ENCODE measurements at regions not wholly inside any gene's neighbourhood (a gene's known extent, or its start where the extent isn't known, plus 50 kb on each side); places are given as distances from the start of the nearest gene placed in this dataset.
"Not testable (repeated sequence)": the region's sequence is repeated elsewhere in the genome, so short reads cannot be mapped to it uniquely, and the experiment has no call there.

DNA sequence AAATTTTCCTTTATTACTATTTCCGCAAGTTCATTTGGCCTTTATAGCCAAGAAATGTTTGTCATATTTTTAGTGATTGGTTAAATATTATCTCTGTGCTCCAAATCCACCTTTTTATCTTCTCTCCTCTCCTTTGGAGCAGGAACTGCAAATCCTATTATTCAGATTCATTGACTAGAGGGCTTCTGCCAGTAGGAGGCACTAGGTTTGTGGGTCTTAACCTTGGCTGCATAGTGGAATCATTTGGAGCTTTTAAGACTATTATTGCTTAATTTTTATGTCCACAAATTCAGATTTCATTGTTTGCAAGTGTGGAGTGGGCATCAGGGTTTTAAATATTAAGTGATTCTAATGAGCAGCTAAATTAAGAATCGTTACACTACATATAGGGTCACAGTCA, 75.3 kb upstream of the SYT10 start:
- Histone ChIP-seq H3K9me3 (ENCODE audit: low read length) (no peaks in the 10 kb centered on the region), H3K4me1 (ENCODE audit: insufficient read depth, low read length) (no peaks in the 10 kb centered on the region), H2AFZ (ENCODE audit: low read depth, low read length) (no peak overlapping the region), H3K27me3 (ENCODE audit: insufficient read depth, low read length) (no peaks in the 10 kb centered on the region), H3K4me3 (ENCODE audit: low read length) (no peak overlapping the region), H3K36me3 (ENCODE audit: insufficient read depth, low read length) (no peaks in the 10 kb centered on the region)

DNA sequence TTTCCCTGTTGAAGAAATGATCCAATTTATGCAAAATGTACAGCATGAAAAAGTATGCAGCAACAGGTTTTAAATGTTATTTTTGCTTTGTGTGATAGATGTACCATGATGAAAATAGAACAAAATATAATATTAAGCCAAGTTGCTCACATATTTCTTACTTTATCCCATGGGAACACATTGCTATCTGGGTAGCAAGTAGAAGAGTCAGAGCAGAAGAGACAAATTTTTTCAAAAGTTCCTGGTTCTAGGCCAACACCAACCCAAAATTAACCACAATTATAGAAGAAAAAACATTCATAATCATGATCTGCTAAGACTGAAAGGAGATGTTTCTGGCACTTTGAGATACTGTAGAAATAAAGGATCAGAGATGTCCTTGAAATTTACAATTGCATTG, 79.9 kb upstream of the SYT10 start:
- Histone ChIP-seq H3K4me1 (ENCODE audit: insufficient read depth, low read length) (no peaks in the 10 kb centered on the region), H3K9me3 (ENCODE audit: low read length) (no peaks in the 10 kb centered on the region), H3K4me3 (ENCODE audit: low read length) (no peak overlapping the region), H2AFZ (ENCODE audit: low read depth, low read length) (no peak overlapping the region), H3K36me3 (ENCODE audit: insufficient read depth, low read length) (no peaks in the 10 kb centered on the region), H3K27me3 (ENCODE audit: insufficient read depth, low read length) (no peaks in the 10 kb centered on the region)

DNA sequence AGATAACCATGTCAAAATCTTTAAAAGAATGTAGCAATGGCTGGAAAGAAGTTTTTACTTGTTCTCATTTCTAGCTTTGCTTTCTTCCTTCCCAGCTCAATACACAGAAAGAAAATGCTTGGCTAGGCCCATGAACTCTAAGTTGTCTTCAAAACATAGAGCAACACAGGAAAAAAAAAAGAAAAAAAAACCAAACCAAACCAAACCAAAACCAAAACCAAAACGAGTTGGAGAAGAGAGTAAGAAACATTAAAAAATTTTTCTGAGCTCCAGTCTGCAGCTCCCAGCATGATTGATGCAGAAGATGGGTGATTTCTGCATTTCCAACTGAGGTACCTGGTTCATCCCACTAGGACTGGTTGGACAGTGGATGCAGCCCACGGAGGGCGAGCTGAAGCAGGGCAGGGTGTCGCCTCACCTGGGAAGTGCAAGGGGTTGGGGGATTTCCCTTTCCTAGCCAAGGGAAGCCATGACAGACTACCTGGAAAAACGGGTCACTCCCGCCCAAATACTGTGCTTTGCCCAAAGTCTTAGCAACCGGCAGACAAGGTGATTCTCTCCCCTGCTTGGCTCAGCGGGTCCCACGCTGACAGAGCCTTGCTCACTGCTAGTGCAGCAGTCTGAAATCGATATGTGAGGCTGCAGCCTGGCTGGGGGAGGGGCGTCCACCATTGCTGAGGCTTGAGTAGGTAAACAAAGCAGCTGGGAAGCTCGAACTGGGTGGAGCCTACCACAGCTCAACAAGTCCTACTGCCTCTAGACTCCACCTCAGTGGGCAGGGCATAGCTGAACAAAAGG, 81.1 kb upstream of the SYT10 start:
- H3K36me3 ChIP-seq (ENCODE audit: insufficient read depth, low read length); H3K9me3 ChIP-seq (ENCODE audit: low read length); H3K4me1 ChIP-seq (ENCODE audit: insufficient read depth, low read length); H3K27me3 ChIP-seq (ENCODE audit: insufficient read depth, low read length); H3K4me3 ChIP-seq (ENCODE audit: low read length): not testable (repeated sequence)
- H2AFZ ChIP-seq (ENCODE audit: low read depth, low read length), result peak overlapping the region; percentile 13

DNA sequence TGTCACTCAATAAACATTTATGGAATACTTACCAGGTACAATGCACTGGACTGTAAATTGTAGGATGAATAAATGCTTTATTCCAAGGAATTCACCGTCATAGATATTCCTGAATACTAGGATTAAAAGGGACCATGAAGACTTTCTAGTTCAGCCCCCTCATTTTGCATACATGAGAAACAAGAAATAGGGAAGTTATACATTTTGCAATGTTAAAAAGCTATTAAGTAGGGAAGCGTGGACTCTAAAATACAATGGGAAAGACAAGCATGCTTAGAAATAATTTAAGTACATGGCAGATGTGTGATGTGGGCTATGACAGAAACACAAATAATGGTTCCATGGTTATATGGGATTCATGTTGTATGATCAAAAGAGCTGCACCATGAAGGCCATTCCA, 89.4 kb upstream of the SYT10 start:
- H3K4me3 ChIP-seq (ENCODE audit: low read length), result no peak overlapping the region
- H3K4me1 ChIP-seq (ENCODE audit: insufficient read depth, low read length), result no peaks in the 10 kb centered on the region
- no peaks in the 10 kb centered on the region for H3K36me3 ChIP-seq (ENCODE audit: insufficient read depth, low read length)
- no peaks in the 10 kb centered on the region for H3K9me3 ChIP-seq (ENCODE audit: low read length)
- no peaks in the 10 kb centered on the region for H3K27me3 ChIP-seq (ENCODE audit: insufficient read depth, low read length)
- no peak overlapping the region for H2AFZ ChIP-seq (ENCODE audit: low read depth, low read length)

DNA sequence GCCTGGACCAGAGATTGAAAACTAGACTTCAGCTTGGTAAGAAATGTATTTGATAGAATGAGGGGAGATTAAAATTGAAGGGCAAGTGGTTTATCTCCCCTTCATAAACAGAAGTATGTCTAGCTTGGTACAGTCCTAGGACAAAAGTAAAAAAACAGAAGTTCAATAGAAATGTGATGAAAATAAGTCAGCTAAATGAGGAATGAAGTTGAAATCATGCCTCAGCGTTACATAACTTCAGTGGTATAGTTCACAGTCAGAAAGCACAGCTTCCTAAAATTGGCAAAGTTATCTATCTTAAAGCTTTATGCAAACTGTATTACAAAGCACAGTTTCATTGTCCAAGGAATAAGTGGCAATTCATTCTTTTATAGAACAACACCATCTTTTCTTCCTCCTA, 90.2 kb upstream of the SYT10 start:
- Histone ChIP-seq H3K36me3 (ENCODE audit: insufficient read depth, low read length) (no peaks in the 10 kb centered on the region), H3K9me3 (ENCODE audit: low read length) (no peaks in the 10 kb centered on the region), H3K27me3 (ENCODE audit: insufficient read depth, low read length) (no peaks in the 10 kb centered on the region), H2AFZ (ENCODE audit: low read depth, low read length) (no peak overlapping the region), H3K4me1 (ENCODE audit: insufficient read depth, low read length) (no peaks in the 10 kb centered on the region), H3K4me3 (ENCODE audit: low read length) (no peak overlapping the region)

DNA sequence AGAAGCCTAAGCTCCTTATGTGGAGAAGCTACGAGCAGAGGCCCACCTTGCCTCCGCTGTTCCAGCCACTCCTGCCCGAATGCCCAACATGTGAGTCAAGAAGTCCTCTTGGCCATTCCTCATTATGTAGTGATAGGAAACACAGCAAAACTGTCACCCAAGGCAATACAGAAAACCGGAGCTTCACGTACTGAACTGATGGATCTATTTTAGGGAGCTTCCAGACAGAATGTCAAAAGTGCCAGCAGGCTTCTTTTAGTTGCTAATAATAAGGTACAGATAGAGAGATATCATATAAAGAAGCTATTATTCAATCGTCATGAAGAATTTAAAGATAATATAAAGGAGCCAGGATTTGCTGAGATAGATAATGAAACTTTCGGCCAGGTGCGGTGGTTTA, 91.6 kb upstream of the SYT10 start:
- H3K36me3 ChIP-seq (ENCODE audit: insufficient read depth, low read length), result no peaks in the 10 kb centered on the region
- H3K4me3 ChIP-seq (ENCODE audit: low read length), result no peak overlapping the region
- no peaks in the 10 kb centered on the region for H3K9me3 ChIP-seq (ENCODE audit: low read length)
- H3K27me3 ChIP-seq (ENCODE audit: insufficient read depth, low read length), result no peaks in the 10 kb centered on the region
- H3K4me1 ChIP-seq (ENCODE audit: insufficient read depth, low read length), result no peaks in the 10 kb centered on the region
- H2AFZ ChIP-seq (ENCODE audit: low read depth, low read length), result no peak overlapping the region

DNA sequence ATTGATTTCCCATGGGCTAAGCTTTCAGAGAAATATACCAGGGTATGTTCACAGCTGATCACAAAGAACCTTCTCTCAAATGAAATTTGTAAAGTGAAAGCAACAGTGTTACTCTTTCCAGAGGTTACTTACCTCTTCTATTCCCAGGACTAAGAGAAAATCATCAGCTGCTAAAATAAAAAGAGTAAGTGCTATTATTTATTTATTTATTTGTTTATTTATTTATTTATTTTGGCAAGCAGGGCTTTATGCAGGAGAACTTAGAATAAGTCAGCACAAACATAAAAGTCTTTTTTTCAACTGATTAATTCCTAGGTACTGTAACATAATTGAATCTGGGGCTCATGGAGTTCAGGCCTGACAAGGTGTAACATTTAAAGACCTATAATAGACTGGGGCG, 93.9 kb upstream of the SYT10 start:
- no peaks in the 10 kb centered on the region for H3K36me3 ChIP-seq (ENCODE audit: insufficient read depth, low read length)
- H3K4me1 ChIP-seq (ENCODE audit: insufficient read depth, low read length), result no peaks in the 10 kb centered on the region
- no peaks in the 10 kb centered on the region for H3K27me3 ChIP-seq (ENCODE audit: insufficient read depth, low read length)
- no peaks in the 10 kb centered on the region for H3K9me3 ChIP-seq (ENCODE audit: low read length)
- no peak overlapping the region for H3K4me3 ChIP-seq (ENCODE audit: low read length)
- no peak overlapping the region for H2AFZ ChIP-seq (ENCODE audit: low read depth, low read length)

DNA sequence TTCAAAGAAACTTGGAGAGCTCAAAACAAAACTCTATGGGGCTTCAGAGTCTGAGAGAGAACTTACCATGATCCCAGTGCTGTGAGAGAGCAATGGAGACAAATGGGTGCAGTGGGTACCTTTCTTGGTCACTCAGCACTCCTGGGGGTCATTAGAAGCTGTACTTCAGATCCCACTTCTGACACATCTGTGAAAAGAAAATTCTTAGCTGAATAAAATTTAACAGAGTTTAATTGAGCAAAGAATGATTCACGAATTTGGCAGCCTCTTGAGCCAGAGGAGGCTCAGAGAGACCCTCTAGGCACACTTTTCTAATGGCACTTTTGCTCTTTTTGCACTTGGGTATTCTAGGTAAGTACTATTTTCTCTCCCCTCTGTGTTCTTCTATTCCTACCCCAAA, 96.8 kb upstream of the SYT10 start:
- Histone ChIP-seq H2AFZ (ENCODE audit: low read depth, low read length) (no peak overlapping the region), H3K27me3 (ENCODE audit: insufficient read depth, low read length) (no peaks in the 10 kb centered on the region), H3K4me3 (ENCODE audit: low read length) (no peak overlapping the region), H3K4me1 (ENCODE audit: insufficient read depth, low read length) (no peaks in the 10 kb centered on the region), H3K9me3 (ENCODE audit: low read length) (no peaks in the 10 kb centered on the region), H3K36me3 (ENCODE audit: insufficient read depth, low read length) (no peaks in the 10 kb centered on the region)

DNA sequence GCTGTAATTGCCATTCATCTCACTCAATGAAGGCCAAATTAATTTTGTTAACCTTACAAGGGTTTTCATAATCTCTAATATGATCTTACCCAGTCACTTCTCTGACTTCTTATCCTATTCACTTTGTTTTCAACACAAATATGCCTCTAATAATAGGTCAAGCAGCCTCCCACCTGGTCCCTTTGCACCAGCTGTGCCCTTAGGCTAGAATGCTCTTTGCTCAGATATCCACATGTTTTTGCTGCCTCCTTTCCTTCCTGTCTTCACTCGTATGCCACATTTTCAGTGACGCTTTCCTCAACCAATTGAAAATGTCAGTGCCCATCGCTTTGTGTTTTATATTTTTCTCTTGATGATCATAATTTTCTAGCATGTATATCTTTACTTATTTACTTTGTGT, 106.4 kb upstream of the SYT10 start:
- Histone ChIP-seq H3K27me3 (ENCODE audit: insufficient read depth, low read length) (no peaks in the 10 kb centered on the region), H3K4me3 (ENCODE audit: low read length) (no peak overlapping the region), H2AFZ (ENCODE audit: low read depth, low read length) (no peak overlapping the region), H3K36me3 (ENCODE audit: insufficient read depth, low read length) (no peaks in the 10 kb centered on the region), H3K9me3 (ENCODE audit: low read length) (peaks cover under 1% of the 10 kb centered on the region), H3K4me1 (ENCODE audit: insufficient read depth, low read length) (no peaks in the 10 kb centered on the region)

DNA sequence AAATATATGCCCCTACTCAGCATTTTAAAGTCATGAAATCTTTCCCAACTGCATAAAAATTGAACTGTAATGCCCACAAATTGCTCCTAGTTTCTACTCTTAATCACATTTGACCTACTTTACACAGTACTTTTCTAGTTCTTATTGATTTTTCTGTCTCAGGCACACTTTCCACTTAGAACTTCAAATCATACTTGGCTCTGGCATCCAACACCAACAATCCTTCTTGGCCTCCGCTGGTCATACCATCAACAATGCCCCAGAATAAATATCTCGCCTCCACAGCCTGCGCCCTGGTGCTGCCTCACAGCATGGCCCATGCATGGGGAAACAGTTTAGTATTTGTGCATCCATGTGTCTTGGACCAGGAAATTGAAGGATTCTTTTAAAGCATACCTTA, 107.5 kb upstream of the SYT10 start:
- Histone ChIP-seq H3K4me3 (ENCODE audit: low read length) (no peak overlapping the region), H3K27me3 (ENCODE audit: insufficient read depth, low read length) (no peaks in the 10 kb centered on the region), H3K9me3 (ENCODE audit: low read length) (peaks cover 3% of the 10 kb centered on the region), H3K4me1 (ENCODE audit: insufficient read depth, low read length) (no peaks in the 10 kb centered on the region), H2AFZ (ENCODE audit: low read depth, low read length) (no peak overlapping the region), H3K36me3 (ENCODE audit: insufficient read depth, low read length) (no peaks in the 10 kb centered on the region)

DNA sequence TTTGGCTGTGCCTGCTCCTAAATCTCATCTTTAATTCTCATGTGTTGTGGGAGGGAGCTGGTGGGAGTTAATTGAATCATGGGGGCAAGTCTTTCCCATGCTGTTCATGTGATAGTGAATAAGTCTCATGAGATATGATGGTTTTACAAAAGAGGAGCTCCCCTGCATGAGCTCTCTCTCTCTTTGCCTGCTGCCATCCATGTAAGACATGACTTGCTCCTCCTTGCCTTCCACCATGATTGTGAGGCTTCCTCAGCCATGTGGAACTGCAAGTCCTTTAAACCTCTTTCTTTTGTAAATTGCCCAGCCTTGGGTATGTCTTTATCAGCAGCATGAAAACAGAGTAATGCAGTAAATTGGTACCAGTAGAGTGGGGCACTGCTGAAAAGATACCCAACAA, 110.6 kb upstream of the SYT10 start:
- H3K4me1 ChIP-seq (ENCODE audit: insufficient read depth, low read length); H3K27me3 ChIP-seq (ENCODE audit: insufficient read depth, low read length); H2AFZ ChIP-seq (ENCODE audit: low read depth, low read length); H3K36me3 ChIP-seq (ENCODE audit: insufficient read depth, low read length); H3K9me3 ChIP-seq (ENCODE audit: low read length); H3K4me3 ChIP-seq (ENCODE audit: low read length): not testable (repeated sequence)

DNA sequence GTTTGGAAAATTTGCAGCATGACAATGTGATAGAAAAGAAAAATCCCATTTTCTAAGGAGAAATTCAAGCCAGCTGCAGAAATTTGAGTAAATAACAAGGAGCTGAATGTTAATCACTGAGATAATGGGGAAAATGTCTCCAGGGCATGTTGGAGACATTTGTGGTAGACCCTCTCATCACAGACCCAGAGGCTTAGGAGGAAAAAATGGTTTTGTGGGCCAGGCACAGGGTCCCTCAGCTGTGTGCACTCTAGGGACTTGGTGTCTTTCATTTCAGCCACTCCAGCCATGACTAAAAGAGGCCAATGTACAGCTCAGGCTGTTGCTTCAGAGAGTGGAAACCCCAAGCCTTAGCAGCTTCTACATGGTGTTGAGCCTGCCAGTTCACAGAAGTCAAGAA, 111.4 kb upstream of the SYT10 start:
- Histone ChIP-seq H3K4me3 (ENCODE audit: low read length) (no peak overlapping the region), H3K27me3 (ENCODE audit: insufficient read depth, low read length) (no peaks in the 10 kb centered on the region), H3K9me3 (ENCODE audit: low read length) (peaks cover 3% of the 10 kb centered on the region), H3K36me3 (ENCODE audit: insufficient read depth, low read length) (no peaks in the 10 kb centered on the region), H3K4me1 (ENCODE audit: insufficient read depth, low read length) (no peaks in the 10 kb centered on the region), H2AFZ (ENCODE audit: low read depth, low read length) (no peak overlapping the region)

DNA sequence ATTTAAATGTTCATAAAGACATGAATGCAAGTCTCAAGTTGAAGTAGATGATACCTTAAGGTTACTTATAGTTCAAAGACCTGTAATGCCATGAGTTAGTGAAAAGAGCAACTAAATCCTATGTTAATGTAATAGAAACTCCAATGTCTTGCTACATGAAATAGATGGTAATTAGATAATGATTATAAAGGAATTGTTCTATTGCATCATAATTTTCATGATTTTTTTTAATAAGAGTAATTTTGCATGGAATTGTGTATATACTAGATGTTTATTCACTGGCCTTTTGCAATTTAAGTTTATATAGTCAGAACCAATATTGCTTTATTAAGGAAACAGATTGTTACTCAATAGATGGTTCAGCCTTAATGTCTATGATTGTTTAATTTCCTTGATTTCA, 115.5 kb upstream of the SYT10 start:
- H3K9me3 ChIP-seq (ENCODE audit: low read length), result peaks cover 3% of the 10 kb centered on the region
- H3K4me3 ChIP-seq (ENCODE audit: low read length), result no peak overlapping the region
- H3K27me3 ChIP-seq (ENCODE audit: insufficient read depth, low read length), result no peaks in the 10 kb centered on the region
- H3K4me1 ChIP-seq (ENCODE audit: insufficient read depth, low read length), result no peaks in the 10 kb centered on the region
- H2AFZ ChIP-seq (ENCODE audit: low read depth, low read length), result no peak overlapping the region
- H3K36me3 ChIP-seq (ENCODE audit: insufficient read depth, low read length), result no peaks in the 10 kb centered on the region

DNA sequence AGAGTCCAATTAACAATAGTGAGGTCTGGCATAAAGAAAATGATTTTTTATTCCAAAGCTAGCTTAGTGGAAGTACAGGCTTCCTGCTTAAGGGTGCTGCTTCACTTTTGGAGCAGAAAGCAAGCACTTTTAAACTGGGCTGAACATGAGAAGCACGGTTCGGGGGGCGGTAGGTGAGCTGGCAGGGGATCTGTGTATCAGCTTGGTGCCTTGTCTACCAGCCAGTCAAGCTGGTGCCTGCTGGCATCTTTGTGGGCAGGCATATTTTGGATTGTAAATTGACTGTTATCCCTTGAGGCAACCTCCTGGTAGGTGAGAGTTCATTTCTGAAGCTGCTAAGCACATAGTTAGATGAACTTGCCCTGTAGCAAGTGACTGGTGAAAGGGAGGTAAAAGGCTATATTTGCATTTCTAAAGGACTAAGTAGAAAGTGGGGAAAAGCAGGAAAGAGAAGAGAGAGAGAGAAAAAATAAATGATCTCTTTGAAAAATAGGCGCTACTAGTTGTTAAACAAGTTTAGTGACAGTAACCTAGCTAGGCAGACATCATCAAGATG, 121.1 kb upstream of the SYT10 start:
- Histone ChIP-seq H3K4me3 (ENCODE audit: low read length) (no peak overlapping the region), H3K36me3 (ENCODE audit: insufficient read depth, low read length) (no peaks in the 10 kb centered on the region), H3K27me3 (ENCODE audit: insufficient read depth, low read length) (no peaks in the 10 kb centered on the region), H3K4me1 (ENCODE audit: insufficient read depth, low read length) (no peaks in the 10 kb centered on the region), H2AFZ (ENCODE audit: low read depth, low read length) (no peak overlapping the region), H3K9me3 (ENCODE audit: low read length) (peaks cover 6% of the 10 kb centered on the region)

Measured in neuron (in vitro differentiated cells).